ENCODE measurements at regions not wholly inside any gene's neighbourhood (a gene's known extent, or its start where the extent isn't known, plus 50 kb on each side); places are given as distances from the start of the nearest gene placed in this dataset.

GRCh38 chr12:131313635-131314034 is 359.9 kb downstream of the ADGRD1 start:
- no peaks in the 10 kb centered on the region for H3K27me3 ChIP-seq (ENCODE audit: insufficient read depth, poor library complexity, severe bottlenecking)
- H3K4me3 ChIP-seq (replicated peaks; ENCODE audit: insufficient read depth, low read length): no peak overlapping the region
- no peak overlapping the region for H3K27ac ChIP-seq (replicated peaks)
- DNase-seq (ENCODE audit: low read depth in 1 of 2, low spot score in 1 of 2): no peak
- TF ChIP-seq SPI1 (IDR thresholded peaks at IDR 0.05; ENCODE audit: borderline replicate concordance, low read depth): no peak
- TF ChIP-seq REST (IDR thresholded peaks at IDR 0.05; ENCODE audit: insufficient replicate concordance, low read depth): no peak
- TF ChIP-seq GABPA (IDR thresholded peaks at IDR 0.05; ENCODE audit: low read depth): no peak
- no peak for TF ChIP-seq CTCF (IDR thresholded peaks at IDR 0.05; ENCODE audit: insufficient read depth, low read length)

- Histone ChIP-seq H3K27ac (replicated peaks) (no peak overlapping the region), H3K4me3 (replicated peaks; ENCODE audit: insufficient read depth, low read length) (no peak overlapping the region), H3K27me3 (ENCODE audit: insufficient read depth, poor library complexity, severe bottlenecking) (no peaks in the 10 kb centered on the region)
- no peak for TF ChIP-seq CTCF (IDR thresholded peaks at IDR 0.05; ENCODE audit: insufficient read depth, low read length)
- TF ChIP-seq REST (IDR thresholded peaks at IDR 0.05; ENCODE audit: insufficient replicate concordance, low read depth): no peak
- no peak for TF ChIP-seq SPI1 (IDR thresholded peaks at IDR 0.05; ENCODE audit: borderline replicate concordance, low read depth)
- no peak for TF ChIP-seq POLR2AphosphoS5 (IDR thresholded peaks at IDR 0.05; ENCODE audit: low read depth)
- no peak for TF ChIP-seq GABPA (IDR thresholded peaks at IDR 0.05; ENCODE audit: low read depth)
- no peak for DNase-seq (ENCODE audit: low read depth in 1 of 2, low spot score in 1 of 2)
These were observed 360.9 kb downstream of the ADGRD1 start for GRCh38 chr12:131314524-131315090.

- TF ChIP-seq POLR2AphosphoS5 (IDR thresholded peaks at IDR 0.05; ENCODE audit: low read depth) (no peak), CTCF (IDR thresholded peaks at IDR 0.05; ENCODE audit: insufficient read depth, low read length) (no peak), REST (IDR thresholded peaks at IDR 0.05; ENCODE audit: insufficient replicate concordance, low read depth) (no peak), GABPA (IDR thresholded peaks at IDR 0.05; ENCODE audit: low read depth) (no peak), SPI1 (IDR thresholded peaks at IDR 0.05; ENCODE audit: borderline replicate concordance, low read depth) (no peak)
- DNase-seq (ENCODE audit: low read depth in 1 of 2, low spot score in 1 of 2): no peak
- no peak overlapping the region for H3K4me3 ChIP-seq (replicated peaks; ENCODE audit: insufficient read depth, low read length)
- H3K27me3 ChIP-seq (ENCODE audit: insufficient read depth, poor library complexity, severe bottlenecking): no peaks in the 10 kb centered on the region
- no peak overlapping the region for H3K27ac ChIP-seq (replicated peaks)
These were observed 361.9 kb downstream of the ADGRD1 start for GRCh38 chr12:131315601-131316000.
